ENCODE measurements at regions not wholly inside any gene's neighbourhood (a gene's known extent, or its start where the extent isn't known, plus 50 kb on each side); places are given as distances from the start of the nearest gene placed in this dataset.

DNA sequence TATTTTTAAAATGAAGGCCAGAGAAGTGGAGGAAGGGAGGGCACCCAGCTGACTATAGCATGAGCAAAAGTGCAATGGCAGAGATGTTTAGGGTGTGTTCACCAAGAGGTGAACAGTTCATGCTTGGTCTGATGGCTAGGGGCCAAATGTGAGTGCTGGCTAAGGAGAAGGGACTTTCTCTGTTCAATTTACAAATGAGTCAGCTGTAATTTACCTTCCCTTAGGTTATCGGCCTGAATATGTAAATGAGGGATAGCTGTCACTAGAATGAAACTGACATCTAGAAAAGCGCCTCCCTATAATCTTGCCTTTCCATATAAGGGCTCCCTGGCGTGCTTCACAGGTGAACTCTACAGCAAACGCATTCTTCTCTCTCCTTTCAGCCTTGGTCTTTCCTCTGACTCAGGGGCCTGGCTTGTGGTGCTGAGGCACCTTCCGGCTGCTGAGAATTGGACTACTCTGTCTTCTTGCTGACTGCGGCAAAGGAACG is 114.7 kb upstream of the BACH2 start:
- TF ChIP-seq, protein P1, sequence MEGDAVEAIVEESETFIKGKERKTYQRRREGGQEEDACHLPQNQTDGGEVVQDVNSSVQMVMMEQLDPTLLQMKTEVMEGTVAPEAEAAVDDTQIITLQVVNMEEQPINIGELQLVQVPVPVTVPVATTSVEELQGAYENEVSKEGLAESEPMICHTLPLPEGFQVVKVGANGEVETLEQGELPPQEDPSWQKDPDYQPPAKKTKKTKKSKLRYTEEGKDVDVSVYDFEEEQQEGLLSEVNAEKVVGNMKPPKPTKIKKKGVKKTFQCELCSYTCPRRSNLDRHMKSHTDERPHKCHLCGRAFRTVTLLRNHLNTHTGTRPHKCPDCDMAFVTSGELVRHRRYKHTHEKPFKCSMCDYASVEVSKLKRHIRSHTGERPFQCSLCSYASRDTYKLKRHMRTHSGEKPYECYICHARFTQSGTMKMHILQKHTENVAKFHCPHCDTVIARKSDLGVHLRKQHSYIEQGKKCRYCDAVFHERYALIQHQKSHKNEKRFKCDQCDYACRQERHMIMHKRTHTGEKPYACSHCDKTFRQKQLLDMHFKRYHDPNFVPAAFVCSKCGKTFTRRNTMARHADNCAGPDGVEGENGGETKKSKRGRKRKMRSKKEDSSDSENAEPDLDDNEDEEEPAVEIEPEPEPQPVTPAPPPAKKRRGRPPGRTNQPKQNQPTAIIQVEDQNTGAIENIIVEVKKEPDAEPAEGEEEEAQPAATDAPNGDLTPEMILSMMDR (conservative IDR thresholded peaks at IDR 0.05 in 1 of 2, IDR thresholded peaks at IDR 0.05 in 1 of 2; ENCODE audit: extremely low read depth in 1 of 2, insufficient read depth in 1 of 2, low read depth in 1 of 2, low read length in 2 of 2), result no peak
- TF ChIP-seq EZH2 (IDR thresholded peaks at IDR 0.05; ENCODE audit: borderline replicate concordance, low read length), result no peak

Data from mammary epithelial cell (primary cell).